ENCODE measurements at regions not wholly inside any gene's neighbourhood (a gene's known extent, or its start where the extent isn't known, plus 50 kb on each side); places are given as distances from the start of the nearest gene placed in this dataset.

DNA sequence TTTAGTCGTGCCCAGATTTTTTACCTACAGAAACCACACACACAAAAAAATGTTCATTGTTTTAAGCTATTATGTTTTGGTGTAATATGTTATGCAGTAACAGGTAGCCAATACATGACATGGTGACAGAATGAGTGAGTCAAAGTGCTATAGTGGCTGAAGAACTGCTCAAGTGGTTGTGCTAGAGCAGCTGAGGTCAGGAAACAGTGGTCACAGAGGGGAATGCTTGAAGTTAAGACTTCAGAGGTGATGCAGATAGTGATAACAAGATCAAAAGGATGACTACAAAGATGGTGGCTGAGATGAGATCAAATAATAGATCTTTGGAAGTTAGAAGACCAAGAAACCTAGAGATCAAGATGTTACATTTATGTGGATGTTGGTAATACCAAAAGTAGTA, 174.3 kb downstream of the KCNE4 start:
- TF ChIP-seq CTCF (IDR thresholded peaks at IDR 0.05): no peak
- H3K4me1 Mint-ChIP-seq (ENCODE audit: low read depth): no peaks in the 10 kb centered on the region
- DNase-seq: no peak
- no peaks in the 10 kb centered on the region; the same call in none of the 2 replicates for H3K27me3 Mint-ChIP-seq (ENCODE audit: insufficient read depth)
- no peaks in the 10 kb centered on the region for H3K36me3 Mint-ChIP-seq (ENCODE audit: low read depth)
- no peaks in the 10 kb centered on the region for H3K9me3 Mint-ChIP-seq
- H3K27ac Mint-ChIP-seq: no peak overlapping the region
- H3K4me3 Mint-ChIP-seq: no peak overlapping the region

DNA sequence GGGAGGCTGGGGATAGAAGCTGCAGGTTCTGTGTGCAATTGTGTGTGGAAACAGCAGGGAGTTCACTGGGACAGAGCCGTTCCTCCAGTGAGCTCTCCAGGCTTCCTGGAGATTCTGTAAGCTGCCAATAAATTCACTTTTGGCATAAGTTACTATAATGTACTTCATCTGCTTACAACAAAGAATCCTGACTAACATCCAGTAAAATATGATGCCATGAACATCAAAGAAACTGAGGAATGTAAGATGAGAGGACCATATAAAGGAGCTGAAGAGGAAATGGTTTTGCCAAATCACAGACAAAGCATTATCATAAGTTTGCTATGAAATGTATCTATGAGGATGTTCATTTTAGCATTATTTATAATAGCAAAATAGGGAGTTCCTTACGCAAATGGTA, 175.3 kb downstream of the KCNE4 start:
- H3K9me3 Mint-ChIP-seq: no peaks in the 10 kb centered on the region
- no peak overlapping the region for H3K4me3 Mint-ChIP-seq
- H3K27me3 Mint-ChIP-seq (ENCODE audit: insufficient read depth): peaks cover 4% of the 10 kb centered on the region
- no peak overlapping the region for H3K27ac Mint-ChIP-seq
- DNase-seq: no peak
- H3K36me3 Mint-ChIP-seq (ENCODE audit: low read depth): no peaks in the 10 kb centered on the region
- no peaks in the 10 kb centered on the region for H3K4me1 Mint-ChIP-seq (ENCODE audit: low read depth)
- TF ChIP-seq CTCF (IDR thresholded peaks at IDR 0.05): no peak

DNA sequence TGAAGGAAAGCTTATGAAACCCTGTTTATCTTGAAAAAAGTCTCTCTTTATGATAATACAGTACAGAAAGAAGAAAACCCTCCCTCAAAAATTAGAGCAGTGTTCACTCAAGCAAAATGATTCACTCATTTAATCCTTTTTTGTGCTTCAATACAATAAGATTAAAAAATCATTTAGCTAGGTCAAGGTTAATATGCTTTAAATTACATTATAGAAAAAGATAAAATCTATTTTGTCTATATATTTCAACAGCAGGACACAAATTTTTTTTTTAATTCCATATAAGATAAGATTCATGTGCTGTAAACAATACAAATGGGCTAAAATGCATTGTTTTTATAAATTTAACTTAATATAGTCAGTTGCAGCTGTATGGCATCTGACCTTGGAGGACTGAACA, 176.9 kb downstream of the KCNE4 start:
- no peak overlapping the region for H3K27ac Mint-ChIP-seq

DNA sequence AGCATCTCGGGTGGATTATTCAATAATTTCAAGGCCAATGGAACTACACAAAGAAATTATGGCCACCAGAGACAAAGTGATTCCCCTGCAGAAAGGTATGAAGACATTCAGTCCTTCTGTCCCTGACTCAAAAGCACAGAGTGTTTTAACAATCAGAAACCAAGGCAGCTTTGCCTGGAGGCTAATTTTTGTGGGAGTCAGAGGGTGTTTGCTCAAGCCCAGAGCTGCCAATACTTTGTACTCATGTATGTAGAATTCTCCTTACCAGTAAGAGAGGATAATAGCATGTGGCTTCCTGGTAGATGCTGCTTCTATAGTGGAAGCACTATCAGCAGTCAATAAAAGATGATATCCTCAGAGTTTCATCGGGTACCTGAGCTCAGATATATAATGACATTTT, 178.4 kb downstream of the KCNE4 start:
- TF ChIP-seq CTCF (IDR thresholded peaks at IDR 0.05): no peak
- Mint-ChIP-seq H3K27me3 (ENCODE audit: insufficient read depth) (peaks cover 4% of the 10 kb centered on the region), H3K4me3 (no peak overlapping the region), H3K27ac (no peak overlapping the region), H3K4me1 (ENCODE audit: low read depth) (no peaks in the 10 kb centered on the region), H3K9me3 (no peaks in the 10 kb centered on the region), H3K36me3 (ENCODE audit: low read depth) (no peaks in the 10 kb centered on the region)
- DNase-seq: peak; percentile 40

More for the DNA sequence above, 176.9 kb downstream of the KCNE4 start:
- Mint-ChIP-seq H3K4me1 (ENCODE audit: low read depth) (no peaks in the 10 kb centered on the region), H3K4me3 (no peak overlapping the region), H3K36me3 (ENCODE audit: low read depth) (no peaks in the 10 kb centered on the region), H3K9me3 (no peaks in the 10 kb centered on the region), H3K27me3 (ENCODE audit: insufficient read depth) (peaks cover 4% of the 10 kb centered on the region)
- TF ChIP-seq CTCF (IDR thresholded peaks at IDR 0.05): no peak
- no peak for DNase-seq

DNA sequence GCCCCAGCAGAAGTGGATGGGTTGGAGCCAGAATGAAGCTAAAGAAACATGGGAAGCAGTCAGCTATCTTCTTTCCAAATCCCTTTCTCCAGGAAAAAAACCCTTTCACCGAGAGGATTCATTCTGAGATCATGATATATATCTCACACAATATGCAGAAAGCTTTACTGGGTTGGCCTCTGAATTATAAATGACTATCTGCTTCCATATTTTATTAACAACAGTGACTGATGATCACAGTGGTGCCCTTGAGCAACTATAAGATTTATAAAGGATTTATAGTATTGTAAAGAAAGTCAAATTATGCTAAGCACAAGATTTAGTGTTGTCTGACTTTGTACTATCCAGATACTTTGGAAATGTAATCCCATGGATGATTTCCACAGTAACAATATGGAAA, 180.3 kb downstream of the KCNE4 start:
- H3K9me3 Mint-ChIP-seq: no peaks in the 10 kb centered on the region
- DNase-seq: no peak
- H3K4me1 Mint-ChIP-seq (ENCODE audit: low read depth): peaks cover 7% of the 10 kb centered on the region
- H3K27ac Mint-ChIP-seq: no peak overlapping the region
- H3K27me3 Mint-ChIP-seq (ENCODE audit: insufficient read depth): peaks cover 4% of the 10 kb centered on the region; the same call in 1 of the 2 replicates
- TF ChIP-seq CTCF (IDR thresholded peaks at IDR 0.05): no peak
- no peaks in the 10 kb centered on the region for H3K36me3 Mint-ChIP-seq (ENCODE audit: low read depth)
- no peak overlapping the region for H3K4me3 Mint-ChIP-seq

GRCh38 chr2:223232896-223233295, 180.9 kb downstream of the KCNE4 start:
- no peaks in the 10 kb centered on the region for H3K36me3 Mint-ChIP-seq (ENCODE audit: low read depth)
- peaks cover 4% of the 10 kb centered on the region for H3K27me3 Mint-ChIP-seq (ENCODE audit: insufficient read depth)
- no peak for DNase-seq
- H3K4me1 Mint-ChIP-seq (ENCODE audit: low read depth): peaks cover 7% of the 10 kb centered on the region
- no peak overlapping the region for H3K27ac Mint-ChIP-seq
- H3K4me3 Mint-ChIP-seq: no peak overlapping the region
- no peak for TF ChIP-seq CTCF (IDR thresholded peaks at IDR 0.05)
- no peaks in the 10 kb centered on the region for H3K9me3 Mint-ChIP-seq

Measured in HFFc6 (cell line).